SJSA1 (cell line): ENCODE measurements at regions not wholly inside any gene's neighbourhood (a gene's known extent, or its start where the extent isn't known, plus 50 kb on each side); places are given as distances from the start of the nearest gene placed in this dataset.

Experiments used
- DNase-seq, 2 experiments: peaks; one replicate each; pipeline ENCODE4 v3.0.0-alpha.2; 2015 to 2020; ENCODE audit warnings: low spot score in 2 of 2, low read depth in 1 of 2
- H3K27ac ChIP-seq: fragments of 250-450 bp; sonication (Bioruptor Pico); 2 replicates; pipeline ENCODE4 v1.5.1; 2020; ENCODE audit warnings: mild to moderate bottlenecking, moderate library complexity
- H3K27me3 ChIP-seq: fragments of 250-450 bp; sonication (Bioruptor Pico); replicated peaks from 2 replicates; pipeline ENCODE4 v1.5.1; 2020; ENCODE audit warnings: mild to moderate bottlenecking, moderate library complexity
- H3K36me3 ChIP-seq: fragments of 250-450 bp; sonication (Bioruptor Pico); 2 replicates; pipeline ENCODE4 v1.5.1; 2020; ENCODE audit warnings: mild to moderate bottlenecking
- H3K4me1 ChIP-seq: fragments of 250-450 bp; sonication (Bioruptor Pico); replicated peaks from 2 replicates; pipeline ENCODE4 v1.6.1; 2021; ENCODE audit warnings: mild to moderate bottlenecking
- H3K4me3 ChIP-seq: fragments of 250-450 bp; sonication (Bioruptor Pico); 2 replicates; pipeline ENCODE4 v1.5.1; 2020; ENCODE audit warnings: mild to moderate bottlenecking
- H3K9me3 ChIP-seq: fragments of 250-450 bp; sonication (Bioruptor Pico); replicated peaks from 2 replicates; pipeline ENCODE4 v1.5.1; 2020; ENCODE audit warnings: mild to moderate bottlenecking

DNA sequence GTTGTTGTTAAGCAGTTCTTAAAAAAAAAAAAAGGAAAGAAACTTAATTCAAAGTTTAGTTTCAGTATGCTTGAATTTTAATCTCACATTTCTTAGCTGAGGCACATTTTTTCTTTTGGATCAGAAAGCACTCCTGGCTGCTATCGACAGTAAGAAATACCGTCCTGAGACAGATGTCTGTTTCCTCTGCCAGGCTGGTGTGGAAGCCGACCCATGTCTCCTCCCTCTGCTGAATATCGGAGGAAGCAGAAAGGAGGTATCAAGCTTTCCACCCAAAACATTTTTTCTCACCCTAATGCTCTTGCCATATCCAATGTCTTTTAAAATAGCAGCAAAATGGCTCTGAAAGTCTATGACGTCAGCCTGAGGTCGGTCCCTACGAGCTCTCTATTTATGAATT lies 208.1 kb downstream of the TLE4 start:
- H3K9me3 ChIP-seq: no peaks in the 10 kb centered on the region
- no peaks in the 10 kb centered on the region for H3K4me1 ChIP-seq
- no peak overlapping the region for H3K4me3 ChIP-seq
- no peak overlapping the region for H3K27ac ChIP-seq
- no peaks in the 10 kb centered on the region for H3K27me3 ChIP-seq
- no peak for DNase-seq
- H3K36me3 ChIP-seq: no peaks in the 10 kb centered on the region

DNA sequence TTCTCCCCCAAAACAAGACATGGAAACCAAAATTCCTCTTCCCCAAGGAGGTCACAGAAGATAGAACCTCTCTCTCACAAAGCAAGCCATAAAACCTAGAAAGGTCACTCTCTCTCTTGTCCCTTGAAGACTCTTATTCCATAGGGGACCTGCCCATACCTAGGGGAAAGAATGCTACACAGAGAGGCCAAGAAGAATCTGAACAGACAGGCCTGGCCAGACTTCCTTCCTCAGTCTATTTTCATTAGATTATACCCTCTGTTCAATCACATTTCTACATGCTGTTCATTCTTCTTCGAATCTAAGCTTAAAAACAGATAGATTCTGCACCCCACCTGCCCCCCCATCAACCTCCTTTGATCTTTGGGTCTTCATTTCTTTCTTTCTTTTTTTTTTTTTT lies 206.8 kb downstream of the TLE4 start:
- DNase-seq: no peak
- no peaks in the 10 kb centered on the region for H3K27me3 ChIP-seq
- H3K4me3 ChIP-seq: no peak overlapping the region
- H3K4me1 ChIP-seq: no peaks in the 10 kb centered on the region
- H3K27ac ChIP-seq: no peak overlapping the region
- no peaks in the 10 kb centered on the region for H3K36me3 ChIP-seq
- H3K9me3 ChIP-seq: no peaks in the 10 kb centered on the region

DNA sequence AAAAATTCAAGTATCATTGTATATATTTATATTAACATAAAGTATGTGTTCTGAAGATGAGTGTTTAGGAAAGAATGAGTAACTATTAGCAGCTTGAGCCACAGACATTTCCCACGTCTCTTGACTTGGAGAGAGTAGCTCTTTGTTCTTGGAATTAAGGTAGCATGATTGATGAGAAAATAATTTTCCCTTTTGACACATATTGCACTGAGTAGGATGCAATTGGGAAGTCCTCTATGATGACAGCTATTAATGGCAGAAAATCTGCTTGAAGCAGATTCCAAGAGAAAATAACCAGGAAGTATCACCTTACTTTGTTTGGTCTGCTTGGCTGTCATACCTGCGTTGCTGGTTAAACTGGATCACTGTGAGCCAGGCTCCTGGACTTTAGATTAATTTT lies 204.8 kb downstream of the TLE4 start:
- Histone ChIP-seq H3K4me1 (no peaks in the 10 kb centered on the region), H3K27me3 (no peaks in the 10 kb centered on the region), H3K27ac (no peak overlapping the region), H3K4me3 (no peak overlapping the region), H3K9me3 (no peaks in the 10 kb centered on the region), H3K36me3 (no peaks in the 10 kb centered on the region)
- no peak for DNase-seq
